AG08395 (cell line): ENCODE measurements at regions not wholly inside any gene's neighbourhood (a gene's known extent, or its start where the extent isn't known, plus 50 kb on each side); places are given as distances from the start of the nearest gene placed in this dataset.
"Not testable (repeated sequence)": the region's sequence is repeated elsewhere in the genome, so short reads cannot be mapped to it uniquely, and the experiment has no call there.

Source experiments
- DNase-seq: peaks from one replicate; pipeline ENCODE4 v3.0.0; 2012; ENCODE audit warnings: mixed read lengths, low spot score

DNA sequence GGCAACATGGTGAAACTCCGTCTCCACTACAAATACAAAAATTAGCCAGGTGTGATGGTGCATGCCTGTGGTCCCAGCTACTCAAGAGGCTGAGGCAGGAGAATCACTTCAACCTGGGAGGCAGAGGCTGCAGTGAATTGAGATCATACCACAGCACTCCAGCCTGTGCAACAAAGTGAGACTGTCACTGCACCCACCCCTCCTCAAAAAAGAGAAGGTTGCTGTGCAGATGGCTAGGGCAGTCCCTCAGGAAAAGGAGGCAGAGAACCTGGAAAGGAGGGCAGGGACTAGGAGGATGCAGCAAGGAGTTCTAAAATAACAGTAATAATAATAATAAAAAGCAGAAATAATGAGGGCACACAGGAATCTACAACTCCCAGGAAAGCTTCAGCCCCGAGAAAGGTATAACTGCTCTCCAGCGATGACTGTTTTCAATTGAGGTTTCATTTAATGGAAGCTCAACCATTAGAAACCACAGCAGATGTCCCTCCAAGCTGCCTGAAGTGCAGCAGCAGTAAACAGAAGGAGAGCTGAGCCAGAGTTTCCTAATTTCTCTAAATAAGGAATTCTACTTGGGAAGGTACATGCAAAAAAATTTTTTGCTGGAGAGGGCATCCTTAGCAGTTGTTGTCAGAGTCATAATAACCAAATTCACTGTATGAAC lies 326.5 kb downstream of the GATA3 start:
- DNase-seq = no peak

GRCh38 chr10:8386781-8387180 lies 332.3 kb downstream of the GATA3 start:
- no peak for DNase-seq

GRCh38 chr10:8389630-8390029 lies 335.1 kb downstream of the GATA3 start:
- DNase-seq = no peak

DNA sequence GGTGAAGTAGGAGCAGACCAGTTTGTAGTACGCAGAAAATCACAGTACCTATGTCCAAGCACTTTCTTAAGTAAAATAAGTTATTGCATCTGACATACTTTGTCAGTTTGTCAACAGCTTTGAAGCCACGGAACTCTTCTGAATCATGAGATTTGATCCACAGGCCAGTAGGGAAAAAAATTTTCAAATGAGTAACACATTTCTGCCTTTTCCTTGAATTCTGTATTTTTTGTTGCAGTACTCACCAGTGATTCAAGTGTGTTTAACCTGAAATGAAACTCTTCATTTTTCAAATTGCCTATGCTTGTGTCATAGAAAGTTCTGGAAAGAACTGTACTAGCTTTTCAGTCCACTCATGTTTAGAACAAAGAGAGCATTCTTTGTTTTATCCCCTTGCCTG lies 337.7 kb downstream of the GATA3 start:
- DNase-seq = no peak

DNA sequence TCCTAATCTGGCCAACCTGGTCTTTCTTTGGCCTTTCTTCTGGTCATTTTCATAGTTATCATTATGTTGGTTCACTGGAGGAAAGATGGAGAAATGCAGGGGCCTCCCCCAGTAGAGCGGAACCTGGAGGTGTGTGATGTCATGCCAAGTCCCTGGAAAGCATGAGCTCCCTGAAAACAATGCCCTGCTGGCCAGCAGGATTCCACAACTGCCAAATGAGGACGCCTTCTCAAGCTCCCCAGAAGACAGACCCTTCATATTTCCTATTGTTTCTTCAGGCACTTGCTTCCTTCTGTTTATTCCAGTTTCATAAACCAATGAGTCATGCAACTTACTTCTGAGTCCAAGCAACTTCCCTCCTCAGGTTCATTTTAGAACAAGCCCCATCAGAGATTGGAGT lies 339.0 kb downstream of the GATA3 start:
- DNase-seq = no peak

- DNase-seq = no peak
Measured at GRCh38 chr10:8396675-8397074, 342.2 kb downstream of the GATA3 start.

DNA sequence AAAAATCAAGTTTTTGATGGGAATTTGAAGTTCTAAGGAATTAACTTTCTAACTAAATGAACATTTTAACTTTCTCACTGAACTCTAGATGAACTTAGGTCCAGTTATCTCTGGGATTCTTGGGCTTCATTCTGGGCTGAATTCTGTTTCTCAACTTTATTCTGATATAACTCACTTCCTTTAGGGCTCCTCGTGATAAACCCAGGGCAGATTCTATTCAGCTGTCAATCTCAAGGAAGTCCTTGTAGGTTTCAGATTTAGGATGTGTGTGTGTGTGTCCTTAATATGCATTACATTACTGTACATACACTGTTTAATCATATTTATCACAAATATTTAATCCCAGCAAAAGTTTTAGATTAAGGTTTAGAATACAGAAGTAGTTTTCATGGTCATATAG lies 344.3 kb downstream of the GATA3 start:
- DNase-seq = no peak

DNA sequence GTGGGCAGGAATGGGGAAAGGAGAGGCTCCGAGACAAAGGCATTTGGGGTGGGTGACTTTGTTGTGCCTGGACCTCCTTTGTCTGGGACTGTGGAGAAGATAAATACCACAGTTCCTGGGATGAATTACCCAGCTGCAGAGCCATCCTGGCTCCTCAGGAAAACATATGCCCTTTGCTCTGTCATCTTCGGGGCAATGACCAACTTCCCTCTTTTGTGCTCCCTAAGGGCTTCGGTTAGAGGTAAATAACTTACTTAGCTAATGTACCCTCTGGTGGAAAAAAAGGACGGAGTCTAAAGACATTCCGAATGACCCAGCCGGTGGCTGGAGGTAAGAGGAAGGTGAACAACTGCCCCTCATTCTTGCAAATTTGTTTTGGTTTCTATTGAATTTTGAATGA lies 345.7 kb downstream of the GATA3 start:
- DNase-seq = no peak

GRCh38 chr10:8400892-8401291 lies 346.4 kb downstream of the GATA3 start:
- no peak for DNase-seq

- DNase-seq = no peak
Measured at GRCh38 chr10:8401531-8401930, 347.0 kb downstream of the GATA3 start.

DNA sequence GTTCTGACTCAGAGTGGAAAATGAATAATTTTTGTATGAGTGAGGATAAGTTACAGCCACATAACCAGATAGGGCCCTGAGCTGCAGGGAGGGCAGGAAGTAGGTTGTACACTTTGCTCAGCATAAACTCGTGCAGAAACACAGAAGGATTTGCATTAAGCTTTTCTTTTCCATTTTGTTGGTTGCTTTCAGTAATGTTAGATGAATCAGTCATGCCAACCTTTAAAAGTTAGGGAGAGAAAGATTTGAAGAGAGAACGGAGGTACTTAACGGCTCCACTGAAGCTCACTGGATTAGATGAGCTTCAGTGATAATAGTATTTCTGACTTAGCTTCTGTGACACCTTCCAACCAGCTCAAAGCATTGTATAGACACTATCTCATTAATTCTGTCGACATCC lies 348.1 kb downstream of the GATA3 start:
- no peak for DNase-seq

- no peak for DNase-seq
Measured at GRCh38 chr10:8403711-8404371, 349.4 kb downstream of the GATA3 start.

GRCh38 chr10:8404721-8405120 lies 350.2 kb downstream of the GATA3 start:
- DNase-seq = no peak

- DNase-seq = no peak
Measured at GRCh38 chr10:8405596-8405995, 351.1 kb downstream of the GATA3 start.

DNA sequence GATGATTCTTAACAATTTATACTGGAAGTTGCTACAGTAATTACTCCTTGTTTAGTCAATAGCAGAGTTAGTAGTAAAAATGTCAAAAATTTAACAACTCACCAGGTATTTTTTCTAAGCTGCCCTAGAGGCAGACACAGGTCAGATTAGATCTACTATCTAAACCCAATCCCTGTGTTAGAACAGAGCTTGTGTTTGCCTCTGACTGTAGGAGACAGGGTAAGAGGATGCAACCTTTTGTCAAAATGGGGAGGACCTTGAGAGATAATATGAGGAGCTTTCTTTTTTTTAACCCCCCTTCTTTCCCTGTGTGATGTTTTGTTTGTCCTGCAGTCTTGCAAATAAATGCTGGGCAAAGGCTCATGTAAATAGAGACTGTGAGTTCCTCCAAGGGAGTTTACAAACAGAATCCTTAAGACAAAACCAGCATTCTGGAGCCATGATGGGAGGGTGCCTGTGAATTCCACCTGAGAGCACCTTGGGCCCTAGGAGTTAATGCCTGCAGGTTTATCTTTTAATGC lies 353.1 kb downstream of the GATA3 start:
- DNase-seq = no peak

- no peak for DNase-seq
Measured at GRCh38 chr10:8410506-8410905, 356.0 kb downstream of the GATA3 start.

DNA sequence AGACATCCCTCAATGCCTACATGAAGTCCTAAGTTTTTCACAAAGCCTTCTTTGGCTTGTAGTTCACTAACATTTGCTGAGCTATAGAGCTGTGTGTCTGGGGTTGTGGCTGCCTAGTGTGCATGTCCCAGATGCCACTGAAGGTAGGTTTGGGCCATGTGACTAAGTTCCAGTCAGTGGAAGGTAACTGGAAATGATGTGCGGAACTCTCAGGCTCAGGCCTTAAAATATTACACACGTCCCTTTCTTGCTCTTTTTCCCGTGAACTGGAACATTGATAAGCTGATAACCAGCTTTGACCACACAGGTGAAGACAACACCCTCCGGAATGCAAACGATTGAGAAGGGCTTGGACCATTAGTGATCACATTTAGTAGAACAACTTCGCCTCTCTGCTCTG lies 358.1 kb downstream of the GATA3 start:
- no peak for DNase-seq

DNA sequence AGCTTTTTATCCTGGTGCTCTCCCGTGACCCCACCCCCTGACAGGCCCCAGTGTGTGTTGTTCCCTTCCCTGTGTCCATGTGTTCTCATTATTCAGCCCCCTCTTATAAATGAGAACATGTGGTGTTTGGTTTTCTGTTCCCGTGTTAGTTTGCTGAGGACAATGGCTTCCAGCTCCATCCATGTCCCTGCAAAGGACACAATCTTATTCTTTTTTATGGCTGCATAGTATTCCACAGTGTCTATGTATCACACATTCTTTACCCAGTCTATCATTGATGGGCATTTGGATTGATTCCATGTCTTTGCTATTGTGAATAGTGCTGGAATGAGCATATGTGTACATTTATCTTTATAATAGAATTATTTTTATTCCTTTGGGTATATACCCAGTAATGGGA lies 360.5 kb downstream of the GATA3 start:
- DNase-seq = not testable (repeated sequence)

DNA sequence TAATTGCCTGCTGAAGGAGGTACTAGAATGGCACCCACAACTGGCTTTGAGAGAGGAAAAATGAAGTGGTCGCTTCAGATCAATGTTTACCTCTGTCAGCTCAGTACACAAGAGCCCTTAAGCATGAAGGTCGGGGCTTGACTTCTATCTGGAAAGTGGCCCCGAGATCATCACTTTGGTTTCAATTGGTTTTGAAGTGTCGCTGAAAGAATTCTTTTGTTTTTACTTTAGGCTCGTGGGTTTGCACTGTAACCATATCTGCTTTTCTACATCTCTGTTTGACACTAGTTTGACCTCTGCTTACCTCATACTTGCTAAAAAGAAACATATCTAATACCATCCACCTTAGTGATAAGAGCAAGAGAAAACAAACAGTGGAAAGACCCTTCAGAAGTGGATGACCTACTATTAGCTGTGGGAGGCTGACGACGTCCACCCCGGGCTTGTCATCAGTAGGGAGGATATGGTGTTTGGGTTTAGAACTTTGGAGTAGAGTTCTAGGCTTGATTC lies 361.8 kb downstream of the GATA3 start:
- DNase-seq = no peak

DNA sequence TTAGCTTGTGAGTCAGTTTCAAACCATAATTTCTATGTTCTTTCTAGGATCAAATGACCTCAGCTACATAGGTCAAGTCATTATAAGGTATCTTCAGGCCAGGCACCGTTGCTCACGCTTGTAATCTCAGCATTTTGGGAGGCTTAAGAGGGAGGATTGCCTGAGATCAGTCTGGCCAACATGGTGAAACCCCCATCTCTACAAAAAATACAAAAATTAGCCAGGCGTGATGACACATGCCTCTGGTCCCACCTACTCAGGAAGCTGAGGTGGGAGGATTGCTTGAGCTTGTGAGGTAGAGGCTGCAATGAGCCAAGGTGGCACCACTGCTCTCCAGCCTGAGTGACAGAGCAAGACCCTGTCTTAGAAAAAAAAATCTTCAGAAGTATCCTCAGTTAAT lies 362.3 kb downstream of the GATA3 start:
- no peak for DNase-seq

GRCh38 chr10:8417631-8418030 lies 363.1 kb downstream of the GATA3 start:
- no peak for DNase-seq

GRCh38 chr10:8418631-8419030 lies 364.1 kb downstream of the GATA3 start:
- no peak for DNase-seq

- no peak for DNase-seq
Measured at GRCh38 chr10:8420182-8420581, 365.7 kb downstream of the GATA3 start.
